ENCODE measurements at regions not wholly inside any gene's neighbourhood (a gene's known extent, or its start where the extent isn't known, plus 50 kb on each side); places are given as distances from the start of the nearest gene placed in this dataset.

- no peak for TF ChIP-seq REST (IDR thresholded peaks at IDR 0.05; ENCODE audit: borderline replicate concordance)
- TF ChIP-seq REST (CRISPR knock-in tag; IDR thresholded peaks at IDR 0.05; ENCODE audit: low read depth) = 0 out of 2 replicates have a peak, but pooled peaks have one; percentile 42
- TF ChIP-seq WHSC1 (IDR thresholded peaks at IDR 0.05; ENCODE audit: low read length) = peak; percentile 69
- TF ChIP-seq KLF10 (CRISPR knock-in tag; IDR thresholded peaks at IDR 0.05) = no peak
- TF ChIP-seq MLLT1 (IDR thresholded peaks at IDR 0.05) = 0 out of 4 replicates have a peak, but pooled peaks of 1 of the 2 experiments have one; percentile 15
- TF ChIP-seq HDAC8 (tag; IDR thresholded peaks at IDR 0.05) = peak; percentile 78; the same call in 1 of the 2 replicates
- TF ChIP-seq PCBP1 (IDR thresholded peaks at IDR 0.05; ENCODE audit: low read depth, low read length, poor library complexity, severe bottlenecking) = peak; percentile 36
- peak; percentile 24; the same call in 1 of the 2 replicates for TF ChIP-seq GABPB1 (CRISPR knock-in tag; IDR thresholded peaks at IDR 0.05)
- no peak for TF ChIP-seq RBM39 (optimal IDR thresholded peaks at IDR 0.05; ENCODE audit: low read depth, low read length)
- TF ChIP-seq PTBP1 (IDR thresholded peaks at IDR 0.05; ENCODE audit: low read depth, low read length) = no peak
- TF ChIP-seq MAX (CRISPR knock-in tag; IDR thresholded peaks at IDR 0.05) = peak; percentile 58; the same call in 1 of the 2 replicates
- no peak for TF ChIP-seq POLR3A (IDR thresholded peaks at IDR 0.05; ENCODE audit: borderline replicate concordance, extremely low read depth, insufficient read depth, insufficient read length)
- TF ChIP-seq ZNF717 (CRISPR knock-in tag; IDR thresholded peaks at IDR 0.05) = no peak
- 0 out of 2 replicates have a peak, but pooled peaks have one; percentile 37 for TF ChIP-seq RNF2 (IDR thresholded peaks at IDR 0.05)
- 0 out of 2 replicates have a peak, but pooled peaks have one; percentile 22 for TF ChIP-seq SMARCC2 (IDR thresholded peaks at IDR 0.05; ENCODE audit: low read depth)
- TF ChIP-seq L3MBTL2 (IDR thresholded peaks at IDR 0.05) = peak; percentile 98
Observed at GRCh38 chr15:66621491-66622467, 56.0 kb upstream of the LCTL start (continued).

All from K562 (cell line).